ENCODE measurements at regions not wholly inside any gene's neighbourhood (a gene's known extent, or its start where the extent isn't known, plus 50 kb on each side); places are given as distances from the start of the nearest gene placed in this dataset.

- TF ChIP-seq POLR2AphosphoS5 (IDR thresholded peaks at IDR 0.05): no peak
- TF ChIP-seq CTCF (IDR thresholded peaks at IDR 0.05): no peak
- no peak for TF ChIP-seq POLR2A (IDR thresholded peaks at IDR 0.05)
- no peak for TF ChIP-seq EP300 (IDR thresholded peaks at IDR 0.05)
- no peaks in the 10 kb centered on the region for H3K27me3 ChIP-seq
- no peak for ATAC-seq
- no peaks in the 10 kb centered on the region for H3K4me1 ChIP-seq
- H3K4me3 ChIP-seq: no peak overlapping the region
- no peaks in the 10 kb centered on the region for H3K9me3 ChIP-seq
- no peak overlapping the region for H3K27ac ChIP-seq
- H3K36me3 ChIP-seq: no peaks in the 10 kb centered on the region
Observed at GRCh38 chr5:5816960-5817359, 394.5 kb downstream of the ICE1 start.

- Histone ChIP-seq H3K36me3 (no peaks in the 10 kb centered on the region), H3K4me3 (no peak overlapping the region), H3K4me1 (no peaks in the 10 kb centered on the region), H3K27ac (no peak overlapping the region), H3K9me3 (no peaks in the 10 kb centered on the region), H3K27me3 (no peaks in the 10 kb centered on the region)
- 39 to 49% methylated on average over 5 of the region's 5 CpGs for WGBS, 2 donors (ENCODE audit: low coverage in 1 of 2)
- TF ChIP-seq CTCF (IDR thresholded peaks at IDR 0.05): no peak
- TF ChIP-seq POLR2AphosphoS5 (IDR thresholded peaks at IDR 0.05): no peak
- no peak for TF ChIP-seq EP300 (IDR thresholded peaks at IDR 0.05)
- no peak for TF ChIP-seq POLR2A (IDR thresholded peaks at IDR 0.05)
- ATAC-seq: no peak
Observed at GRCh38 chr5:5813441-5813840, 391.0 kb downstream of the ICE1 start.

GRCh38 chr5:5810461-5810860 lies 388.0 kb downstream of the ICE1 start:
- H3K27me3 ChIP-seq: no peaks in the 10 kb centered on the region
- 80% methylated on average over 1 of the region's 2 CpGs; no CpG with 5 or more reads in 1 of the 2 donors for WGBS, 2 donors (ENCODE audit: low coverage in 1 of 2)
- no peak for ATAC-seq
- no peak for TF ChIP-seq POLR2A (IDR thresholded peaks at IDR 0.05)
- no peak for TF ChIP-seq EP300 (IDR thresholded peaks at IDR 0.05)
- TF ChIP-seq POLR2AphosphoS5 (IDR thresholded peaks at IDR 0.05): no peak
- no peak for TF ChIP-seq CTCF (IDR thresholded peaks at IDR 0.05)
- H3K27ac ChIP-seq: no peak overlapping the region
- no peak overlapping the region for H3K4me3 ChIP-seq
- H3K9me3 ChIP-seq: no peaks in the 10 kb centered on the region
- no peaks in the 10 kb centered on the region for H3K4me1 ChIP-seq
- no peaks in the 10 kb centered on the region for H3K36me3 ChIP-seq

GRCh38 chr5:5805916-5806315 lies 383.4 kb downstream of the ICE1 start:
- Histone ChIP-seq H3K4me1 (no peaks in the 10 kb centered on the region), H3K27me3 (no peaks in the 10 kb centered on the region), H3K9me3 (no peaks in the 10 kb centered on the region), H3K36me3 (no peaks in the 10 kb centered on the region), H3K27ac (no peak overlapping the region), H3K4me3 (no peak overlapping the region)
- ATAC-seq: no peak
- WGBS, 2 donors (ENCODE audit: low coverage in 1 of 2): 84 to 92% methylated on average over 3 to 5 of the region's 7 CpGs
- TF ChIP-seq CTCF (IDR thresholded peaks at IDR 0.05): no peak
- no peak for TF ChIP-seq EP300 (IDR thresholded peaks at IDR 0.05)
- no peak for TF ChIP-seq POLR2A (IDR thresholded peaks at IDR 0.05)
- no peak for TF ChIP-seq POLR2AphosphoS5 (IDR thresholded peaks at IDR 0.05)

- H3K27ac ChIP-seq: no peak overlapping the region
- 69 to 88% methylated on average over 2 to 5 of the region's 8 CpGs for WGBS, 2 donors (ENCODE audit: low coverage in 1 of 2)
- no peaks in the 10 kb centered on the region for H3K27me3 ChIP-seq
- no peak for ATAC-seq
- H3K4me1 ChIP-seq: no peaks in the 10 kb centered on the region
- TF ChIP-seq POLR2AphosphoS5 (IDR thresholded peaks at IDR 0.05) (no peak), POLR2A (IDR thresholded peaks at IDR 0.05) (no peak)
- H3K9me3 ChIP-seq: no peaks in the 10 kb centered on the region
- H3K4me3 ChIP-seq: no peak overlapping the region
- H3K36me3 ChIP-seq: no peaks in the 10 kb centered on the region
Observed at GRCh38 chr5:5804478-5805233, 382.2 kb downstream of the ICE1 start.

All from gastroesophageal sphincter (tissue), 4 donors.